Osteocyte (in vitro differentiated cells): ENCODE measurements at regions not wholly inside any gene's neighbourhood (a gene's known extent, or its start where the extent isn't known, plus 50 kb on each side); places are given as distances from the start of the nearest gene placed in this dataset.
"Not testable (repeated sequence)": the region's sequence is repeated elsewhere in the genome, so short reads cannot be mapped to it uniquely, and the experiment has no call there.

Experiments
- DNase-seq: peaks from one replicate; pipeline ENCODE4 v3.0.0; 2021; ENCODE audit warnings: mixed read lengths; ENCODE audit not compliant: unreplicated experiment; ENCODE audit errors: extremely low spot score
- H3K27ac Mint-ChIP-seq: one replicate; pipeline ENCODE4 v1.8.0; 2021; ENCODE audit warnings: mild to moderate bottlenecking, mixed read lengths; ENCODE audit not compliant: unreplicated experiment
- H3K27me3 Mint-ChIP-seq: one replicate; pipeline ENCODE4 v1.8.0; 2021; ENCODE audit warnings: mixed read lengths; ENCODE audit not compliant: unreplicated experiment
- H3K36me3 Mint-ChIP-seq: one replicate; pipeline ENCODE4 v1.8.0; 2021; ENCODE audit warnings: mixed read lengths; ENCODE audit not compliant: unreplicated experiment
- H3K4me1 Mint-ChIP-seq: one replicate; pipeline ENCODE4 v1.8.0; 2021; ENCODE audit warnings: mixed read lengths; ENCODE audit not compliant: unreplicated experiment
- H3K4me3 Mint-ChIP-seq: one replicate; pipeline ENCODE4 v1.8.0; 2021; ENCODE audit warnings: mild to moderate bottlenecking, moderate library complexity, mixed read lengths; ENCODE audit not compliant: unreplicated experiment
- H3K9me3 Mint-ChIP-seq: one replicate; pipeline ENCODE4 v1.8.0; 2021; ENCODE audit warnings: mixed read lengths; ENCODE audit not compliant: unreplicated experiment
- TF ChIP-seq, protein P1 (sequence below): fragments of 200-600 bp; sonication (generic); IDR thresholded peaks from 2 replicates; pipeline ENCODE4 v1.5.0; 2021; ENCODE audit warnings: antibody characterized with exemption, mild to moderate bottlenecking, moderate library complexity

DNA sequence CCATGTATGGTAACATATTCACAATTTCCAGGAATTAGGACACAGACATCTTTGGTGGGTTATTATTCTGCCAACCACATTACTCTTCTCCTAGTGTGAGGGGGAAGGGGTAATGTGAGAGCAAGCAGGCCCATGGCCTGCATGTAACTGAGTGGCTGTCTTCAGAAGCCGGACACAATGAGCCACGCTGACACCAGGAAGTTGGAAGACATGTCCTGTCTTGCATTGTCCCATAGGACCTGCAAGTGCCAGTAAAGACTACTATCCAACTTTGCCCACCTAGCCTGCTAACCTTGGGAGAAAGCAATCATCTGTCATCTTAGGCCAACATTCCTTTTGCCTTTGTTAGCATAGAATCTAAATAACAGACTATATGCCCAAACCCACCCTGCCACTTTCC is 86.2 kb upstream of the SH3BP4 start:
- DNase-seq, result no peak
- Mint-ChIP-seq H3K36me3 (no peaks in the 10 kb centered on the region), H3K27ac (no peak overlapping the region), H3K9me3 (peaks cover 8% of the 10 kb centered on the region), H3K27me3 (no peaks in the 10 kb centered on the region), H3K4me3 (no peak overlapping the region), H3K4me1 (peaks cover 28% of the 10 kb centered on the region)
- TF ChIP-seq, protein P1, sequence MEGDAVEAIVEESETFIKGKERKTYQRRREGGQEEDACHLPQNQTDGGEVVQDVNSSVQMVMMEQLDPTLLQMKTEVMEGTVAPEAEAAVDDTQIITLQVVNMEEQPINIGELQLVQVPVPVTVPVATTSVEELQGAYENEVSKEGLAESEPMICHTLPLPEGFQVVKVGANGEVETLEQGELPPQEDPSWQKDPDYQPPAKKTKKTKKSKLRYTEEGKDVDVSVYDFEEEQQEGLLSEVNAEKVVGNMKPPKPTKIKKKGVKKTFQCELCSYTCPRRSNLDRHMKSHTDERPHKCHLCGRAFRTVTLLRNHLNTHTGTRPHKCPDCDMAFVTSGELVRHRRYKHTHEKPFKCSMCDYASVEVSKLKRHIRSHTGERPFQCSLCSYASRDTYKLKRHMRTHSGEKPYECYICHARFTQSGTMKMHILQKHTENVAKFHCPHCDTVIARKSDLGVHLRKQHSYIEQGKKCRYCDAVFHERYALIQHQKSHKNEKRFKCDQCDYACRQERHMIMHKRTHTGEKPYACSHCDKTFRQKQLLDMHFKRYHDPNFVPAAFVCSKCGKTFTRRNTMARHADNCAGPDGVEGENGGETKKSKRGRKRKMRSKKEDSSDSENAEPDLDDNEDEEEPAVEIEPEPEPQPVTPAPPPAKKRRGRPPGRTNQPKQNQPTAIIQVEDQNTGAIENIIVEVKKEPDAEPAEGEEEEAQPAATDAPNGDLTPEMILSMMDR, result no peak

DNA sequence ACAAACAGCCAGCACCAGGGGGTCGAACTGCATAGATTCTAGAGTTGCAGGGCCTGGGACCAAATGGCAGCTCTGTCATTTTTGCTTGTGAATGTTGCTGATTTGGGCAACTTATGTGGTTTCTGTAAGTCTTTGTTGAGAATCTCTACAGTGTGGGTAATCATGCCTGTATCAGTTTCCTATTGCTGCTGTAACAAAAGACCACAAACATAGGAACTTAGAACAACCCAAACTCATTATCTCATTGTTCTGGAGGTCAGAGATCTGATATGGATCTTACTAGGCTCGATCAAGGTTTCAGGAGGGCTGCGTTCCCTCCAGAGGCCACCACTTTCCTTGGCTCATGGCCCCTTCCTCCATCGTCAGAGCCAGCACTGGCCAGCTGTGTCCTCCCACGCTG is 86.8 kb upstream of the SH3BP4 start:
- no peaks in the 10 kb centered on the region for H3K27me3 Mint-ChIP-seq
- H3K4me3 Mint-ChIP-seq, result no peak overlapping the region
- H3K4me1 Mint-ChIP-seq, result peaks cover 28% of the 10 kb centered on the region
- no peak overlapping the region for H3K27ac Mint-ChIP-seq
- H3K9me3 Mint-ChIP-seq, result peaks cover 8% of the 10 kb centered on the region
- DNase-seq, result no peak
- TF ChIP-seq, protein P1, result no peak
- no peaks in the 10 kb centered on the region for H3K36me3 Mint-ChIP-seq

DNA sequence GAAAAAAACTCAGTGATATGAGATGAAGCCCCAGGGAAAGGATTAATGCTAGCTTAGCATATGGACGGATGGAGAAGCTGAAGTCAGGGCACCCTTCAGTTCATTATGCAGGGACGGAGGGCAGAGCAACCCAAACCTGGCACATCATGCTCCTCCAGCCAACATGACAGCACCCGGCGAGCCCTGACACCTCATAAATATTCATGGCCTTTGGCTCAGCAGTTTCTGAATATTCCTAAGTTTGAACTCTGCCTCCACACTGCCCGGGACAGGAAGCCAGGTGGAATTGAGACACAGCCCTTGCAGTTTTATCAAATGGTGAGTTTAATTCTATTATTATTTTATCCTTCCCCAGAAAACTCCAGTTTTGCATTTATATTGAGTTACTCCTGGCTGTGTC is 87.3 kb upstream of the SH3BP4 start:
- Mint-ChIP-seq H3K4me3 (no peak overlapping the region), H3K4me1 (peaks cover 28% of the 10 kb centered on the region), H3K27ac (no peak overlapping the region)

DNA sequence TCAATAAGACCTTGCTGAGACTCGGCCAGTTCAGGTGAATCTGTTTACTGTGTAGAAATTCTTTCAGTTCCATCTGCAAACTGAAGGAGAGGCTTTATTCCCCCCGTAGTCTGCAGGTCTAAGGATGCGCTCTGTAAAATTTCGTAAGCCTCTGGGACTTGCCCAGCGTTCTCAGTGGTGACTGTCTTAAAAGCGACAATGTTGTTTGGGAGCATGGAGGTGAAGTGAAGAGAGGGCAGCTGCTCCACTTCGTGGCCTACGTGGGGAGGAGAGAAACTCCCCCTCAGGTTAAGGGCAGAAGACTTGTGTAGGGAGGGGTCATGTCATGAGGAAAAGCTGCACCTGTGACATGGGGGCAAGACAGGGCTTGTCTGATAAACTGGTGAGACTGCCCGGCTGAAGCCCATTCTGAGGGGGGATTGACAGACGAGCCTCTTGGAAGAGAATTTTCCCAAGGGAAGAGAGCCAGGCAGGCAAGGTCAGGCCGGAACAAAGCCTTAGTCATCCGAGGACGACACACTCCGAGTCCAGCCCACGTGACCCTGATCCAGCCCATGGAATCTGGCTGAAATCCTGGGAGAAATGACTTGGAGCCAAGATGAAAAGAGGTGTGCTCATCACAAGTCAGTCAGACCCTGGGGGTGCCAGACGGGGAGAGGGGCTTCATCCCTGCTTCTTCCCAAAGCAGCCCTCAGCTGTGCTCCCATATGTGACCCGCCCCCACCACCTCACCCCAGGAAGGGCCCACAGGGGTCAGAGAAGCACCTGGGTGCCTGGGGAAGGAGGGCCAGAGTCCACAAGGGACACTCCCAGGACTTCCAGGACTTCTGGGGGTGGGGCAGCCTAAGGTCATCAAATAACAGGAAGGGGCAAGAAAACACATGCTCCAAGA is 88.5 kb upstream of the SH3BP4 start:
- Mint-ChIP-seq H3K36me3 (no peaks in the 10 kb centered on the region), H3K4me3 (no peak overlapping the region), H3K4me1 (peaks cover 28% of the 10 kb centered on the region), H3K27me3 (no peaks in the 10 kb centered on the region), H3K9me3 (peaks cover 7% of the 10 kb centered on the region), H3K27ac (no peak overlapping the region)
- TF ChIP-seq, protein P1, result no peak
- no peak for DNase-seq

More for the DNA sequence above, 87.3 kb upstream of the SH3BP4 start:
- TF ChIP-seq, protein P1, result no peak
- no peak for DNase-seq
- Mint-ChIP-seq H3K9me3 (peaks cover 8% of the 10 kb centered on the region), H3K36me3 (no peaks in the 10 kb centered on the region), H3K27me3 (no peaks in the 10 kb centered on the region)

DNA sequence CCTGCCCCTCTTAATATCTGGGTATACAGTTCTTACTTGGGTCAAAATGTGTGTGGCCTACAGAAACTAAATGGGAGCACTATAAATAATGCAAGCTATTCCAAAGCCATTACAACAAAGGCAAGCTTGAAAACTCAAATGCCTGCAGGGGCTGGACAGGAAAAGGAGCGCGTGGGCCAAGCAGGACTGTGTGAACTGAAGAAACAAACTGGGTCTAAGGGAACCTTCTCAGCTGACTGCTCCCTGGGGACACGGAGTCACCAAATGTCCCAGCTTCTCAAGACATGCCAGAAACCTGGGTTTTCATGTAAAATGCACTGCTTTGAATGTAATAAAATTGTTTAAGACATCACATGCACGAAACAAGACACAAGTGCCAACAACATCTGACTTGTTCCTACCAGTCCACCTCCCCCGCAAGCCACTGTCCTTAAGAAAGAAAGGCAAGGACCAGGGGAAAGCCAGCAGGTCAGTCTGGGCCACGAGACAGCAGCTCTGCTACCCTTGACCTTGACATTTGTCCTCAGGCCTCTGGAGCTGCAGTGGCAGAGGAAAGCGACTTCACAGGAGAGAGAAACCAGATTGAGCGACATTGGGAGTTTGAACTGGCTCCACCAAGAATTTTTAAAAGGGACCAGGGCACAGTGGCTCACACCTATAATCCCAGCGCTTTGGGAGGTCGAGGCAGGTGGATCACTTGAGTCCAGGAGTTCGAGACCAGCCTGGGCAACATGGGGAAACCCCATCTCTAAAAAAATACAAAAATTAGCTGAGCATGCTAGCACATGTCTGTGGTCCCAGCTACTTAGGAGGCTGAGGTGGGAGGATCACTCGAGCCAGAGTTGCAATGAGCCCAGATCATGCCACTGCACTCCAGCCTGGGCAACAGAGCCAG is 89.7 kb upstream of the SH3BP4 start:
- Mint-ChIP-seq H3K27ac (no peak overlapping the region), H3K4me1 (peaks cover 28% of the 10 kb centered on the region), H3K27me3 (no peaks in the 10 kb centered on the region), H3K36me3 (no peaks in the 10 kb centered on the region), H3K9me3 (no peaks in the 10 kb centered on the region), H3K4me3 (no peak overlapping the region)
- TF ChIP-seq, protein P1, result no peak
- no peak for DNase-seq

DNA sequence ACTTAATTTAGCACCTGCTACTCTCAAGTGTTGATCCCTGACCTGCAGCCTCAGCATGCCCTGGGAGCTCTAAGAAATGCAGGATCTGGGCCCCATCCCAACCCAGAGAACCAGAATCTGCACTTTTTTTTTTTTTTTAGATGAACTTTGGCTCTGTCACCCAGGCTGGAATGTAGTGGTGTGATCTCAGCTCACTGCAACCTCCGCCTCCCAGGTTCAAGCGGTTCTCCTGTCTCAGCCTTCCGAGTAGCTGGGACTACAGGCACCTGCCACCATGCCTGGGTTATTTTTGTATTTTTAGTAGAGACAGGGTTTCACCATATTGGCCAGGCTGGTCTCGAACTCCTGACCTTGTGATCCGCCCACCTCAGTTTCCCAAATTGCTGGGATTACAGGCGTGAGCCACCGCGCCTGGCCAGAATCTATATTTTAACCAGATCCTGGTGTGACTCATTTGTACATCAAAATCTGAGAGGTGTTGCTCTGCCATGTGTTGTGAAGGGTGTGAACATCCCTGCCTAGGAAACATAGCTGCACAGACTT is 92.4 kb upstream of the SH3BP4 start:
- H3K36me3 Mint-ChIP-seq, DNase-seq, H3K27me3 Mint-ChIP-seq, H3K4me3 Mint-ChIP-seq, H3K9me3 Mint-ChIP-seq, H3K27ac Mint-ChIP-seq: not testable (repeated sequence)
- H3K4me1 Mint-ChIP-seq, result peaks cover 28% of the 10 kb centered on the region
